Inferior parietal cortex (tissue), 1 donor: ENCODE measurements at regions not wholly inside any gene's neighbourhood (a gene's known extent, or its start where the extent isn't known, plus 50 kb on each side); places are given as distances from the start of the nearest gene placed in this dataset.

Experiments
- DNase-seq: peaks from one replicate; pipeline ENCODE4 v3.0.0-alpha.2; 2016; ENCODE audit errors: extremely low spot score

GRCh38 chr7:12456506-12456905 lies 52.8 kb upstream of the VWDE start:
- no peak for DNase-seq

DNA sequence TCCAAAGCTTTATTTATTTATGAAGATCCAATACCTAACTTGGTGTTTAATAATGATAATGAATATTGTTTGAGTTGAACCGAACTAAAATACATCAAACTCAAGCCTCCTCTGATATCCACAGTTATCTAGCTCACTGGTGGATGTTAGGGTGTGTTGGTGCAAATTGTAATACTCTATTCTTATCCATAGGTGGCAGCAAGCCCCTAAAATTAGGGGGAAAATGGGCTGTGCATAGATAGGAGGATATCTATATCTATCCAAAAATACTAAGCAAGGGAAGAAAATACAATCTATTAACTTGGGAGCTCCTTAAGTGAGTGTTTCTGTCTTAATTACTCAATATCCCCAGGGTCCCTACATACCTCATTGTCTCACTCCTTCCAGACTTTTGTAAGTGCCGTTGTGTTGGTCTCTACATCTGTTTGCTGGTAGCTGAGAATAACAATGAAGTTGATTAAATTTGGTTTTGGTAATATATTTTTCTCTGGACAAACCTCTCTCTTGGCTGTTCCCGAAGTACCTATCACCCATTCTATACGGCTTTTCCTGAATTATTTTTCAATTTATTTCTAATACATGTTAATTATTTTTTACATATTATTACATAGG lies 55.0 kb upstream of the VWDE start:
- peak; percentile 56 for DNase-seq

- no peak for DNase-seq
Measured at GRCh38 chr7:12467837-12468236, 64.2 kb upstream of the VWDE start.

- DNase-seq = no peak
Measured at GRCh38 chr7:12469568-12469967, 65.9 kb upstream of the VWDE start.

DNA sequence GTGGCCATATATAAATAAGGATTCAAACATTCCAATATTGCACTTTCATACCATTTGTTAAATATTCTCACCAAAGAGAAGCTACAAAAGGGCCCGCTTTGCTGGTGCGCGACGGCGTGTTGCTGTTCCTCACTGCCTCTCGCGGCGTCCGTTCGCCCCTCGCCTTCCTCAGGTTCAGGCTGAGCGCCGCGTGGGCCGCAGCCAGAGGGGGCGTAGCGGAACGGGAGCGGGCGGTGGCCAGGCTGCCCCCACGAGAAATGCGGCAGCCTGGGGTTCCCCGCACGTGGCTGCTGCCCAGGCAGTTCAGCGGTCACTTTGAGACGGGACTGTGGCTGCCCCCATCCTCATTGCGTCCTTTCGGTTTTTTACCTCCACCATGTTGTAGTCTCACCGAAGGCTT lies 67.3 kb upstream of the VWDE start:
- no peak for DNase-seq

GRCh38 chr7:12474035-12474434 lies 70.4 kb upstream of the VWDE start:
- DNase-seq = no peak

DNA sequence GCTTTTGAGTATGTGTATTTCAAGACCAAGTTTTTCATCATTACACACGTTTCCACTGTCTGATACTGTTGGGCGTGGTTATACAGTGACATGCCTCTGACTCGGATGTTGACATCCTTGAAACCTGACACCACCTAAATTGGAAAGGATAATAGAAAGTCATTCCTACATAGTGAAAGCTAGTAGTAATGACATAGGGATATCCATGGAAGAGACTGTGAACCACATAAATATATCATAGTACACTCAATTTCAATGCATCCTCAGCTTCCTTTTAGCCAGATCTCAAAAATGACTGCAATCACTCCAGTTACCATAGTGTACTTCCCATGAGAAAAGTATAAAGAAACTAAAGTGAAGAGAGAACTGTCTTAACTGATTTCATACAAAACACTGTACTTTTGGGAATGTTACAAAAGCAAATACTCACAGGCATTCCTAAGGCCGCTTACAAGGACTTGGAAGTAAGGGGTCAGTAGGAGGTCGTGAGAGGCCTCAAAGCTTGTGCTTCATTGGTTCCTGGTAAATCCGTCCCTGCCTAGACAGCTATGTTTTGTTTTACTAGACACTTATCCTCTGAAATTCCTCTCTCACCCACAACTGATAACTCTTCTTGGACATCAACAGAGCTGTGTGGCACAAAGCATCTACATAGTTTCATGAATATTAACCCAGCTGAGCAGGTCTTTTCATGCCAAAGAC lies 71.8 kb upstream of the VWDE start:
- DNase-seq = no peak

DNA sequence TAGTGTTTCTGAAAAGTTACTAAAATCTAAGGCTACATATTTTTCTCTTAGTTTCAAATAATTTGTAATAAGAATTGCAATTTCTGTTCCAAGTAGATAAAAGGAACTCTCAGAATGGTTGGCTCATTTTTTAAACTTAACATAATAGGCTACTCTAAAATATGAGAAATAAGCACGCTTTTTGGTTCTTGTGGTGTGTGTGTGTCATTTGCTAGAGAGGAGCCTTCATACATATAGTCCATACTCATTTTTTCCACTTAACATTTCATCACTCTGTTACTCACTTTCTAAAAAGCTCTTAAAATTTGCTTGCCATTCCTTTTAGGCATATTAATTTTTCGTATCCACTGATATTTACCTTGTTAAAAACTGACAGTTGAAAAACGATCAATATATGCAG lies 74.0 kb upstream of the VWDE start:
- DNase-seq = no peak

- no peak for DNase-seq
Measured at GRCh38 chr7:12481722-12482121, 78.1 kb upstream of the VWDE start.

DNA sequence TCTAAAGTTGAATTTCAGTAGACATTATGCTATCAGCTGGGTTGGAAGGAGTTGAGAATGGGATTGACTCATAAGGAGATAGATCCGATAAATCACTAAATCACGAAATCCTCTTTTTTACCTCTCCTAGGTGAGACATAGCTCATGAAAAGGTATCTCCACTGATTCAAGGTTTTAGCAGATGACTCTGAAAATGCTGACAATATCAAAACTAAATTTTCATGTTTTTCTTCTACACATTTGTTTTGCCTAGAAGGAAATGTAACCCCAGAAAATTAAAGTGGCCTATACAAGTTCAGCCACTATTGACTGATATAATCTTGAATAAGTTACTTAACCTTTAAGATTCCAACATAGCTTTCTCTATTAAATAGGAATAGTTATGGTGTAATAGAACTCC lies 82.2 kb upstream of the VWDE start:
- DNase-seq = no peak

DNA sequence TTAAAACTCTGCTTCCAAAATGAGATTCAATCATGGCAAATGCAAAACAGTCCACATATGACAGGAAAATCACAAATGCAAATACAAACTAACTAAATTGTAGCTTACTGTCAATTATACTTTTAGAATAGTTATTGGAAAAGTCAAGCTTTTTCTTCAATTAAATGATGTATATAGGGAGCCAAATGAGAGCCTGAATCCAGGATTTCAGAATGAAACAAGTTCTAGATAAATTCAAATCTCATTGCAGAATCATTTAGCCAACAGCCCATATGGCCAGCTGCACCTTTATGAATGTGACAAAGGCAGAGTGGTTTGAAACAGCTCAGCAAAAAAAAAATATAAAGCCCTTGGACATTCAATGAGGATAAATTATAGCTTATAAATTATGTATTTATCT lies 82.2 kb upstream of the SCIN start:
- no peak for DNase-seq

DNA sequence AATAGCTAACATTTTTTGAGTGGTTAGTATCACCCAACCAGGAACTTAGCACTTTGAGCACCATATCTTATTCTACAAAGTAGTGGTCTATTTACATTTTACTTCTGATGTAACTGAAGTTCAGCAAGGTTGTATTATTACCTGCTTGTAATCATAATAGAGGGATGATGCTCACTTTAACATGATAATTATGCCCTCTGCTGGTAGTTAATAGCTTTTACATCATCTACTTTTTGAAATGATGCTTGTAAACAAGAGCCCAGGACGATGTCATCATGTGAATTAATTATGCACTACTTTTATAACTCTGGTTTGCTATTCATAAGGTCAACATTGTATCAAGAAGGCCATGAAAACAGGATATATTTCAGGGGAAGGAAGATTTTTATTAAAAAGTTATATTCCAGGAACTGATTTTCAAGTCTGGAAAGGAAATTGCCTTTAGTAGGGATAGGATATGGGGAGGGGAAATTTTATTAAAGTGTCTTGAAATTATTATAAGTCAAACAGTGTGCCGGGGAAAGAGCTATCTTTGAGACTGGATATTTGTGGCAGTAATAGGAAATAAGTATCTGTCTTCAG lies 80.3 kb upstream of the SCIN start:
- DNase-seq = peak; percentile 47

- no peak for DNase-seq
Measured at GRCh38 chr7:12490940-12491339, 79.6 kb upstream of the SCIN start.

DNA sequence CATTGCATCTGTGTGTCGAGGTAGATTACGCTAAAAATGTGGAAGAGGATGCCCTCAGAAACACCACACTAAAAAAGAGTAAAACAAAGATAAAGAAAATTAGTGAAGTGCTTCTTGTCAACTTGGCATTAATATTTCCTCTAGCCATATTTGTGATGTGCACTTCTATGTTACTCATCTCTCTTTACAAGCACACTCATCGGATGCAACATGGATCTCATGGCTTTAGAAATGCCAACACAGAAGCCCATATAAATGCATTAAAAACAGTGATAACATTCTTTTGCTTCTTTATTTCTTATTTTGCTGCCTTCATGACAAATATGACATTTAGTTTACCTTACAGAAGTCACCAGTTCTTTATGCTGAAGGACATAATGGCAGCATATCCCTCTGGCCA lies 79.0 kb upstream of the SCIN start:
- no peak for DNase-seq

GRCh38 chr7:12493407-12493806 lies 77.1 kb upstream of the SCIN start:
- no peak for DNase-seq

DNA sequence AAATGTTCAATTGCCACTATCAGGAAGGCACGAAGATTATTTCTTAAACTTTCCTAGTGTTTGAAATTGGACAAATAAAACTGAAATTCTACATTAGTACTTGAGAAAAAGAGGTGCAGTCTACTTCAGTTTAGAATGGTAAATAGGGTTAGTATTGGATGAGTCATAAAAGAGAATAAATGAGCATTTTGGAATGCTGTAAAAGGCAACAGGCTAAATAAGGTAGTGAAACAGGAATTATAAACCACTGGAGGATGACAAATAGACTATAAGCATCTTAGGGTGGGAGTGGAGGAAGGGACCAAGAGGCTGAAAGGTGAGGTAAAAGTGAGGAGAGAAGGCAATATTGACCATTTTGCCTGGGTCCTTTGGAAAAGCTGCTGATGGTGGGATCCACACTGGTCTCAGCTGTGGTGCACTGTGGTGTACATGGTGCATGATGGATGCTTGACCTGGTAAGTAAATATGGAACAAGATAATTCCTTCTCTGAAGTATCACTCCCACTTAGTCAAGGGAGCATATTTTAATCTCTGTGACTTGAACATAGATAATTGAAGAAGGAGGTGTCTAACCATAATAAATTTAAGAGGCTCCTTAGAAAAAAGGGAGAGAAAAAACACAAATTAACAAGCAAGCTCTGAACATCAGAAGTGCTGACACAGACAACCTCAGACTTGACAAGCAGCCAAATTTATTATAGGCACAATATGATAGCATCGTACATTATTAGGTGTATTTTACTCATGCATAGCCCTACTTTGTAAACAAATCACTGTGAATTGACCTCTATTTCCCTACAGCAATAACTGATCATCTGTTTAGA lies 76.4 kb upstream of the SCIN start:
- no peak for DNase-seq

- DNase-seq = no peak
Measured at GRCh38 chr7:12494687-12495024, 75.9 kb upstream of the SCIN start.

DNA sequence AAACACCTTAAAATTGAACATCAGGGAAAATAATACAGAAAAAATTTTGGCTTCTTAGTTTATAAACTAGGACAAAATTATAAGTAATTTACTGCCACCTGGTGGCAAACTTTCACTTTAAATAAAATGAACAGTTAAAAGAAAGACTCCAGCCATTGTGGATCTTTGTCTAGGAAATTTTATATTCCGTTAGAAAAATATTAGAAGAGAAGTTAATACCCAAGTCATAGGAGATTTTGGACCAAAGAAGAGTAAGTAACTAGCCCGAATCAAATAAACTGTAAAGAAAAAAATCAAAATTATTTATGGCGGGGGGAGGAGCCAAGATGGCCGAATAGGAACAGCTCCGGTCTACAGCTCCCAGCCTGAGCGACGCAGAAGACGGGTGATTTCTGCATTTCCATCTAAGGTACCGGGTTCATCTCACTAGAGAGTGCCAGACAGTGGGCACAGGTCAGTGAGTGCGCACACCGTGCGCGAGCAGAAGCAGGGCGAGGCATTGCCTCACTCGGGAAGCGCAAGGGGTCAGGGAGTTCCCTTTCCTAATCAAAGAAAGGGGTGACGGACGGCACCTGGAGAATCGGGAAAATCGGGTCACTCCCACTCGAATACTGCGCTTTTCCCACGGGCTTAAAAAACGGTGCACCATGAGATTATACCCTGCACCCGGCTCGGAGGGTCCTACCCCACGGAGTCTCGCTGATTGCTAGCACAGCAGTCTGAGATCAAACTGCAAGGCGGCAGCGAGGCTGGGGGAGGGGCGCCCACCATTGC lies 73.4 kb upstream of the SCIN start:
- DNase-seq = peak; percentile 79

DNA sequence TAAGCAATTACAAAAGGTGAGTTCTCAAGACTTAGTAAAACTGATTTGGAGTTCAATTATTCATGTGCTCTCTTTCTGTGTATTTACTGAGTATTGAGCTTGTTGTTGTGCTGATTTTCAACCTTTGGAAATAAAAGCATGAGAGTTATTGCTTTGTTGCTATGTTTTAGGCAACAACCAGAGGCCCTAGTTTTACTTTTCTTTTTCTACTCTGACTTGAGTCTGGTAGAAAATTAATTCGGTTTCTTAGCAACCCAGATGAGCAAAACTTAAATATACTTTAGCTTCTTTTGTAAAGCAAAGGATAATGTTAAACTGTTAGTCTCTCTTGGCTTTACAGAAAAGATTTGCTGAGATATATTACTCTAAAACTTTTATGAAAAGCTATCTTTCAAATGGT lies 66.4 kb upstream of the SCIN start:
- no peak for DNase-seq

DNA sequence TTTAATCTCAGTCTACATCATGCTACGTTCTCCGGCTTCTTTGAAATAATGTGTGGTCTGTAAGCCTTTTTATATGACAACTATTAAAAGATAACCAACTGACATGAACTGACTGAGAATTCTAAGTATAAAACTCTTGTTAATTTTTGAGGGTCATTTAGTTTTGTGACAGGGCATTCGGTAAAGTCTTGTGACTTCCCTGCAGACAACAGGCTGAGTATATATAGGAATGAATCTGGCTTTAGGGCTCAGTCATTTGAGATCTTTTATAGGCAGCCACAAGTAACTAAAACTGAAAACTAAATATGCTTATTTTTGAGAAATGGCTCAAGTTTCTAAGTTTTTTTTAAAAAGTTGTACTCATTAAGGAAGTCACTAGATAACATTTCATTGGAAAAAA lies 62.5 kb upstream of the SCIN start:
- DNase-seq = no peak

DNA sequence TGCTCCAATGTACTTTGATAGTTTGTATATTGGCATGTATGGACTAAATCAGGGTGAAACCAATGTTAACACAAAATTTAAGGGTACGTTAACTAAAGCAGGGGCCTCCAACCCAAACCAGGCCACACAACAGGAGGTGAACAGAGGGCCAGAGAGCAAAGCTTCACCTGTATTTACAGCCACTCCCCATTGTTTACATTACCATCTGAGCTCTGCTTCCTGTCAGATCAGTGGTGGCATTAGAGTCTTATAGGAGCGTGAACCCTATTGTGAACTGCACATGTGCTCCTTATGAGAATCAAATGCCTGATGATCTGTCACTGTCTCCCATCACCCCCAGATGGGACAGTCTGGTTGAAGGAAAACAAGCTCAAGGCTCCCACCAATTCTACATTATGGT lies 62.0 kb upstream of the SCIN start:
- no peak for DNase-seq

DNA sequence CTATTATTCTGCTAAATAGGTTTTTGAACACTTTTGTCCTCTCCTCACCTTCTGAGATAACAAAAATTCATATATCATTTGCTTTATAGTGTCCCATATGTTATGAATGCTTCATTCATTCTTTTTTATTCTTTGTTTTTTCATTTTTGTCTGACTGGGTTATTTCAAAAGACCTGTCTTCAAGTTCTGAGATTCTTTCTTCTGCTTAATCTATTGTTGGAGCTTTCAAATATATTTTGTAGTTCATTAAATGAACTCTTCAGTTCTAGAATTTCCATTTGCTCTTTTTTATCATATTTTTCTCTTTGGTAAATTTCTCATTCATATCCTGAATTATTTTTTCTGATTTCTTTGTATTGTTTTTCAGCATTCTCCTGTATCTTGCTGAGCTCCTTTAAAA lies 53.1 kb upstream of the SCIN start:
- DNase-seq = no peak
